Calu3 (cell line): ENCODE measurements at regions not wholly inside any gene's neighbourhood (a gene's known extent, or its start where the extent isn't known, plus 50 kb on each side); places are given as distances from the start of the nearest gene placed in this dataset.

Source experiments
- BruUV-seq: library from RNA; stranded (reverse); fragments of 400-500 nt; replicated peaks from 2 replicates; lab custom pipeline; 2021; lab: Mats Ljungman, UMichigan
- CTCF ChIA-PET: fragments of 300-600 bp; sonication (Branson Sonifier 250); formaldehyde crosslinking; loops from one replicate; lab custom pipeline; 2022; ENCODE audit warnings: antibody characterized with exemption; lab: Charles Lee
- DNase-seq: peaks from one replicate; pipeline ENCODE4 v3.0.0; 2022
- H3K27ac Mint-ChIP-seq: one replicate; pipeline ENCODE4 v1.8.0; 2022; ENCODE audit warnings: mixed read lengths; ENCODE audit not compliant: unreplicated experiment
- H3K27me3 Mint-ChIP-seq: one replicate; pipeline ENCODE4 v1.8.0; 2022; ENCODE audit warnings: mixed read lengths; ENCODE audit not compliant: unreplicated experiment
- H3K36me3 Mint-ChIP-seq: one replicate; pipeline ENCODE4 v1.8.0; 2022; ENCODE audit warnings: mild to moderate bottlenecking, moderate library complexity, mixed read lengths; ENCODE audit not compliant: insufficient read depth, unreplicated experiment
- H3K4me1 Mint-ChIP-seq: one replicate; pipeline ENCODE4 v1.8.0; 2022; ENCODE audit warnings: mild to moderate bottlenecking, low read depth, mixed read lengths; ENCODE audit not compliant: unreplicated experiment
- H3K4me3 Mint-ChIP-seq: one replicate; pipeline ENCODE4 v1.8.0; 2022; ENCODE audit warnings: mild to moderate bottlenecking, low read depth, moderate library complexity, mixed read lengths; ENCODE audit not compliant: unreplicated experiment
- H3K9me3 Mint-ChIP-seq: one replicate; pipeline ENCODE4 v1.8.0; 2022; ENCODE audit warnings: low read depth, mixed read lengths; ENCODE audit not compliant: unreplicated experiment
- intact Hi-C: fragments of 100-400 bp; cut with micrococcal nuclease; formaldehyde crosslinking; loops from one replicate; pipeline ENCODE4 v1.10.0; 2022; ENCODE audit not compliant: unreplicated experiment
- TF ChIP-seq, protein P1 (sequence below): fragments of 200-600 bp; IDR thresholded peaks from one replicate; pipeline ENCODE4 v1.8.0; 2022; ENCODE audit warnings: antibody characterized with exemption; ENCODE audit not compliant: unreplicated experiment

DNA sequence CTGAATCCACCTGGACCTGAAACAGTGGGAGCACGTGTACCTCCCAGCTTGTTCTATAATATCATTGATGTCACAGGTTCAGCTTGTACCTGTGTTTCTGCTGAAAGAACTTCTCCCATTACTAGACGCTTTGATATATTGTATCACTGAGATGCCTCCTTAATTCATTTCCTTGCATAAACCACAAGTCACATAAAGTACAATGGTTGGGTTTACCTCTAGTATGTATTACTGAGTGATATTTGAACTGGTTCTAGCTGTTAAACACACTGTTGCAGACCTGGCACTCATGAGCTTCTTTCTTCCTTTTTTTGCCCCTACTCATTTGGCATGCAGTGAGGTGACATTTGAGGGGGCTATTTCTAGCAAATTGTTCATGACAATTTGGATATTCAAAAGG is 106.6 kb upstream of the KLF14 start:
- intact Hi-C loops: no loop called here
- Mint-ChIP-seq H3K4me3 (no peak overlapping the region), H3K27me3 (peaks cover 11% of the 10 kb centered on the region), H3K4me1 (peaks cover 6% of the 10 kb centered on the region), H3K27ac (no peak overlapping the region), H3K36me3 (no peaks in the 10 kb centered on the region), H3K9me3 (no peaks in the 10 kb centered on the region)
- BruUV-seq: no TSS peak
- CTCF ChIA-PET: interaction anchor here (0.7 kb wide), 1 partner anchor 113 kb away, joined by 5 read pairs; no protein-coding TSS in a partner anchor
- DNase-seq: no peak
- TF ChIP-seq, protein P1, sequence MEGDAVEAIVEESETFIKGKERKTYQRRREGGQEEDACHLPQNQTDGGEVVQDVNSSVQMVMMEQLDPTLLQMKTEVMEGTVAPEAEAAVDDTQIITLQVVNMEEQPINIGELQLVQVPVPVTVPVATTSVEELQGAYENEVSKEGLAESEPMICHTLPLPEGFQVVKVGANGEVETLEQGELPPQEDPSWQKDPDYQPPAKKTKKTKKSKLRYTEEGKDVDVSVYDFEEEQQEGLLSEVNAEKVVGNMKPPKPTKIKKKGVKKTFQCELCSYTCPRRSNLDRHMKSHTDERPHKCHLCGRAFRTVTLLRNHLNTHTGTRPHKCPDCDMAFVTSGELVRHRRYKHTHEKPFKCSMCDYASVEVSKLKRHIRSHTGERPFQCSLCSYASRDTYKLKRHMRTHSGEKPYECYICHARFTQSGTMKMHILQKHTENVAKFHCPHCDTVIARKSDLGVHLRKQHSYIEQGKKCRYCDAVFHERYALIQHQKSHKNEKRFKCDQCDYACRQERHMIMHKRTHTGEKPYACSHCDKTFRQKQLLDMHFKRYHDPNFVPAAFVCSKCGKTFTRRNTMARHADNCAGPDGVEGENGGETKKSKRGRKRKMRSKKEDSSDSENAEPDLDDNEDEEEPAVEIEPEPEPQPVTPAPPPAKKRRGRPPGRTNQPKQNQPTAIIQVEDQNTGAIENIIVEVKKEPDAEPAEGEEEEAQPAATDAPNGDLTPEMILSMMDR: no peak

DNA sequence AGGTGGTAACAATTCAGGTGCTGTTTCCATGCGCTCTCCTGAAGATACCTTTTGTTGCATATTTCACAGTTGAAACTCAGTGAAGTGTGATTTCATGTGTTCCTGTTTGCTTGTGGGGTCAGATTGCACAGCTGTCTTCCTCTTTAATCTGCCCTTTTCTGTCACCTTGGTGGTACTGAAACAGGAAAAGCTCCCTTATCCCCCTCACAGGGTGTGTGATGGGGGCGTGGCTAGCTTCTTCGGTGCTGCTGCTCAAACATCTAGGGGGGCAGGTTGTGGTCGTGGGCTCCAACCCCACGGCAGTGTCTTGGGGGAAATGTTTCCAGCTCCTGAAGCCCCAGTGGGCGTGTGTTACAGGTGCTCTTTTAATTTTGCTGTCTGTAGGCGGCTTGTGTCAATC is 107.4 kb upstream of the KLF14 start:
- DNase-seq: no peak
- H3K27ac Mint-ChIP-seq: no peak overlapping the region
- intact Hi-C loops: no loop called here

DNA sequence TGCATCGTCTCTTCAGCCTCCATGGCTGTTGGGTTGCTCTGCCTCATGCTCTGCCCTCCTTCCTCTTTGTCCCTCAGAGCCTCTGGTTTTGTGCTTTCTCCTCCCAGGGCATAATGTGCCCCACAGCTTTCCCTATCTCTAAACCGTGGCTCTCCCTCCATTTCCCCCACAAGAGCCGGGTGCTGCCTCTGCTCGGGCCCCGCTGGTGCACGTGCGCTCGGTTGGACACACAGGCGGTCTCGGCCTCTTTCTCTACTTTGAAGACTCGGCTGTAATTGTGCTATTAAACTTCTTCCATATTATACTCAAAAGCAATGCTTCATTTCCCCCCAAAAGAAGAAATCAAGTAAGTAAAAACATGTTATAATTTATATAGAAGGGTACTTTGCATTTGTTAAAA is 109.7 kb upstream of the KLF14 start:
- no TSS peak for BruUV-seq

More for the DNA sequence above, 107.4 kb upstream of the KLF14 start:
- Mint-ChIP-seq H3K4me3 (no peak overlapping the region), H3K36me3 (no peaks in the 10 kb centered on the region), H3K4me1 (peaks cover 9% of the 10 kb centered on the region), H3K9me3 (no peaks in the 10 kb centered on the region), H3K27me3 (peaks cover 3% of the 10 kb centered on the region)
- TF ChIP-seq, protein P1: no peak
- no TSS peak for BruUV-seq
- CTCF ChIA-PET: no interaction called here

DNA sequence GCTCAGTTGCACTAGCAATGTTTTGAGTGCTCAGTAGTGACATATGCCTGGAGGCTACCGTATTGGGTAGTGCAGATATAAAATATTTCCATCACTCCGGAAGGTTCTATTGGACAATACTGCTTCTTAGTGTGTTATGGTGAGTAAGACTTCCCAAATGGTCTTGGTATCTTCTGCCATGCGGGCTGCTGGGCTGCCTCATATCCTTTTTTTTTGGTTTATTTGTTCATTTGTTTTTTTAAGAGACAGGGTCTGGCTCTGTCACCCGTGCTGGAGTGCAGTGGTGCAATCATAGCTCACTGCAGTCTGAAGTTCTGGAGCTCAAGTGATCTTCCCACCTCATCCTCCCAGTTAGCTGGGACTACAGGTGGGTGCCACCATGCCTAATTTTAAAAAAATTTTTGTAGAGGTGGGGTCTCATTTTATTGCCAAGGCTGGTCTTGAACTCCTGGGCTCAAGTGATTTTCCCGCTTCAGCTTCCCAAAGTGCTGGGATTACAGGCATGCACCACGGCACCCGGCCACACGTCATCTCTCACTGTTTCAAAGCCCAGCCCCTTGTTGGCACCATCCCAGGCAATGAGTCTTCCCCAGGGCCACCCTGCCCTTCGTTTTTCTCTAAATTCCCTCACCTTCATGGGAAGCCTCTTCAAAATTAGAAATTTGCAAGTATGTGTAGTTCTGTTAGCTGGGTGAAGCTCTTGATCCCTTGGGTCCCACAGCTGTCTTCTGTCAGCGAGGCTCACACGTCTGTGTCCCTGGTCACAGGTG is 111.0 kb upstream of the KLF14 start:
- H3K9me3 Mint-ChIP-seq: no peaks in the 10 kb centered on the region
- H3K4me3 Mint-ChIP-seq: peak overlapping the region; percentile 13
- H3K27ac Mint-ChIP-seq: peak overlapping the region; percentile 52
- peak; percentile 18 for DNase-seq
- peaks cover 9% of the 10 kb centered on the region for H3K4me1 Mint-ChIP-seq
- no peaks in the 10 kb centered on the region for H3K36me3 Mint-ChIP-seq
- intact Hi-C loops: no loop called here
- no TSS peak for BruUV-seq
- TF ChIP-seq, protein P1: no peak
- CTCF ChIA-PET: no interaction called here
- no peaks in the 10 kb centered on the region for H3K27me3 Mint-ChIP-seq

More for the DNA sequence above, 109.7 kb upstream of the KLF14 start:
- TF ChIP-seq, protein P1: no peak
- H3K9me3 Mint-ChIP-seq: no peaks in the 10 kb centered on the region
- no peaks in the 10 kb centered on the region for H3K27me3 Mint-ChIP-seq
- peaks cover 9% of the 10 kb centered on the region for H3K4me1 Mint-ChIP-seq
- CTCF ChIA-PET: no interaction called here
- intact Hi-C loops: no loop called here
- H3K27ac Mint-ChIP-seq: no peak overlapping the region
- H3K36me3 Mint-ChIP-seq: no peaks in the 10 kb centered on the region
- no peak for DNase-seq
- no peak overlapping the region for H3K4me3 Mint-ChIP-seq
